Skeletal muscle tissue (tissue), 3 donors: ENCODE measurements at regions not wholly inside any gene's neighbourhood (a gene's known extent, or its start where the extent isn't known, plus 50 kb on each side); places are given as distances from the start of the nearest gene placed in this dataset.
"Not testable (repeated sequence)": the region's sequence is repeated elsewhere in the genome, so short reads cannot be mapped to it uniquely, and the experiment has no call there.

ENCODE experiments used
- H3K27ac ChIP-seq: one replicate; pipeline ENCODE4 v1.7.0; 2013; ENCODE audit warnings: mild to moderate bottlenecking, low read depth, low read length, inconsistent platforms
- H3K27me3 ChIP-seq, 3 donors: one replicate each; pipeline ENCODE4 v1.7.0; 2013; ENCODE audit warnings: low read length in 3 of 3; ENCODE audit not compliant: control insufficient read depth in 3 of 3, insufficient read depth in 3 of 3
- H3K36me3 ChIP-seq, 3 donors: one replicate each; pipeline ENCODE4 v1.7.0; 2013; ENCODE audit warnings: low read length in 3 of 3; ENCODE audit not compliant: control insufficient read depth in 3 of 3, insufficient read depth in 3 of 3
- H3K4me1 ChIP-seq, 3 donors: one replicate each; pipeline ENCODE4 v1.7.0; 2013; ENCODE audit warnings: low read length in 3 of 3, mild to moderate bottlenecking in 3 of 3; ENCODE audit not compliant: control insufficient read depth in 3 of 3, insufficient read depth in 3 of 3
- H3K4me3 ChIP-seq, 3 donors: one replicate each; pipeline ENCODE4 v1.7.0; 2013; ENCODE audit warnings: low read length in 3 of 3
- H3K9ac ChIP-seq, 3 donors: one replicate each; pipeline ENCODE4 v1.7.0; 2013; ENCODE audit warnings: low read length in 3 of 3, mild to moderate bottlenecking in 3 of 3, moderate library complexity in 2 of 3, low read depth in 1 of 3
- H3K9me3 ChIP-seq, 3 donors: one replicate each; pipeline ENCODE4 v1.7.0; 2013; ENCODE audit warnings: low read length in 3 of 3; ENCODE audit not compliant: control insufficient read depth in 3 of 3
- donor health status: Osteomylitis.

- Histone ChIP-seq H3K4me1 (no peaks in the 10 kb centered on the region), H3K9ac (no peak overlapping the region), H3K9me3 (no peaks in the 10 kb centered on the region), H3K27me3 (no peaks in the 10 kb centered on the region), H3K36me3 (no peaks in the 10 kb centered on the region), H3K27ac (no peak overlapping the region), H3K4me3 (no peak overlapping the region)
Measured at GRCh38 chr6:146931214-146931613, 273.0 kb upstream of the STXBP5 start.

DNA sequence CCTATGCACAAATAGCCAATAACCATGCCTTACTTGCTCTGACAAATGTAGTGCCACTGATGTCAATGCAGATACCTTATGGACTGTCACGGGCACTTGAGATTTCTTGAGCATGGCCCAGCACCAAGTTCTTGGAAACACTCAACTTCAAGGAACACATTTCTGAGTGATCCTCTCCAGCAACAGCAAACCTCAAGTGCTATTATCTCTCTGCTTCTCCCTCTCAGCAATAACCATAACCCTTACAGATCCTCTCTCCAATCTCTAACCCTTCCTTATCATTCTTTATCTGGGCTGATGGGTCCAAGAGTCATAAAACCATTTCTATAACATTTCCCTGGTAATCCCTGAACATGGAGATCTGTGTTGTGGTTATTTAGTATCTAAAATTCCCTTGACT lies 266.9 kb upstream of the STXBP5 start:
- Histone ChIP-seq H3K36me3 (no peaks in the 10 kb centered on the region), H3K9ac (no peak overlapping the region), H3K9me3 (peaks cover 0 to 2% (median 0%) of the 10 kb centered on the region in 3 donors), H3K4me1 (no peaks in the 10 kb centered on the region), H3K27me3 (no peaks in the 10 kb centered on the region), H3K4me3 (no peak overlapping the region), H3K27ac (no peak overlapping the region)

GRCh38 chr6:146938266-146938665 lies 266.0 kb upstream of the STXBP5 start:
- H3K27ac ChIP-seq = no peak overlapping the region
- no peaks in the 10 kb centered on the region for H3K4me1 ChIP-seq
- H3K9me3 ChIP-seq = peaks cover 0 to 2% (median 0%) of the 10 kb centered on the region in 3 donors
- no peak overlapping the region for H3K9ac ChIP-seq
- no peaks in the 10 kb centered on the region for H3K27me3 ChIP-seq
- H3K4me3 ChIP-seq = no peak overlapping the region
- no peaks in the 10 kb centered on the region for H3K36me3 ChIP-seq

DNA sequence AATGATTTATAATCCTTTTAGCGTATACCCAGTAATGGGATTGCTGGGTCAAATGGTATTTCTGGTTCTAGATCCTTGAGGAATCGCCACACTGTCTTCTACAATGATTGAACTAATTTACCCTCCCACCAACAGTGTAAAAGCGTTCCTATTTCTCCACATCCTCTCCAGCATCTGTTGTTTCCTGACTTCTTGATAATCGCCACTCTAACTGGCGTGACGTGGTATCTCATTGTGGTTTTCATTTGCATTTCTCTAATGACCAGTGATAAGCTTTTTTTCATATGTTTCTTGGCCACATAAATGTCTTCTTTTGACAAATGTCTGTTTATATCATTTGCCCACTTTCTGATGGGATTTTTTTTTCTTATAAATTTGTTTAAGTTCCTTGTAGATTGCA lies 264.8 kb upstream of the STXBP5 start:
- not testable (repeated sequence) for H3K9me3 ChIP-seq, H3K9ac ChIP-seq, H3K4me1 ChIP-seq, H3K4me3 ChIP-seq, H3K36me3 ChIP-seq, H3K27me3 ChIP-seq, H3K27ac ChIP-seq

DNA sequence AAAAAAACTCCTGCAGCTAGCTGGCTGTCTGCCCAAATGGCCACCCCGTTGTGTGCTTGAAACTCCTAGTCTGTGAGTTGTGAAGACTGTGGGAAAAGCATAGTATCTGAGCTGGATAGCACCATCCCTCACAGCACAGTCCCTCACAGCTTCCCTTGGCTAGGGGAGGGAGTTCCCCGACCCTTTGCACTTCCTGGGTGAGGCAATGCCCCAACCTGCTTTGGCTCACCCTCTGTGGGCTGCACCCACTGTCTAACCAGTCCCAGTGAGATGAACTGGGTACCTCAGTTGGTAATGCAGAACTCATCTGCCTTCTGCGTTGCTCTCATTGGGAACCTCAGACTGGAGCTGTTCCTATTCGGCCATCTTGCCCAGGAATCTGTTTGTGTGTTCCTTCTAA lies 260.6 kb upstream of the STXBP5 start:
- no peaks in the 10 kb centered on the region for H3K27me3 ChIP-seq
- H3K4me1 ChIP-seq = no peaks in the 10 kb centered on the region
- H3K4me3 ChIP-seq = no peak overlapping the region
- no peaks in the 10 kb centered on the region for H3K9me3 ChIP-seq
- no peaks in the 10 kb centered on the region for H3K36me3 ChIP-seq
- no peak overlapping the region for H3K27ac ChIP-seq
- H3K9ac ChIP-seq = no peak overlapping the region

DNA sequence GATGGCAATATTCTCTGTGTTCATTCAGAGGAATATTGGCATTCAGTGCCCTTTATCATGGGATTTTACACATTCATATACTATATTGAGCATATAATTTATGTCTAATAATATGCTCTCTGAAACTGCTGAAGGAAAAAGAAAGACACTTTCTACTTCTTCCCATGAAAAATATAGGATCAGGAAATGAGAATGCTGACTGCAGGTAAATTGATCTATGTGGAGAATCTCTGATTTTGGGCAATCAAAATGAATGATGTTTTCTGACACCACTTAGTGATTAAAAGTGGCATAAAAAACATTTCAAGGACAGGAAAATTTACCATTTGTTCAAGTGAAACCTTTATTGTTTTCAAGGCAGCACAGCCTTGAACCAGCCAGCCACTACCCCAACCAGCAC lies 260.1 kb upstream of the STXBP5 start:
- Histone ChIP-seq H3K36me3 (no peaks in the 10 kb centered on the region), H3K27ac (no peak overlapping the region), H3K4me1 (no peaks in the 10 kb centered on the region), H3K9ac (no peak overlapping the region), H3K4me3 (no peak overlapping the region), H3K9me3 (no peaks in the 10 kb centered on the region), H3K27me3 (no peaks in the 10 kb centered on the region)

DNA sequence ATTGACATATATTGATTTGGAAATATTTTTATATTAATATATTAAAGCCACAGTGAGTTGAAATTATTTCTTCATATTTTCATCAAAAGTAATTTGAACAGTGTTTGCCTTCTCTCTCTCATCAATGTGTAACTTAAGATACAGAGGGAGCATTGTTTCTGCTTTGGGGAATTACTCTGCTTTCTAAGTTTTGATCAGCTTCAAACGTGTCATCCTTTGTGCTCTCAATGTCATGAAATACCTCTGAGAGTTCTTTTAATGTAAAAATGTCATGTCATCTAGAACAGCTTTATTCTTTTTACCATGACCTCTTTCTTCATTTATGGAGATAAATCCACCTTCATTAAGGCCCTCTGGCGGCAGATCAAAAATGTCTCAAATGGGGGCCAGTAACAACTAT lies 259.4 kb upstream of the STXBP5 start:
- no peak overlapping the region for H3K9ac ChIP-seq
- H3K4me1 ChIP-seq = no peaks in the 10 kb centered on the region
- H3K9me3 ChIP-seq = no peaks in the 10 kb centered on the region
- H3K36me3 ChIP-seq = no peaks in the 10 kb centered on the region
- no peak overlapping the region for H3K4me3 ChIP-seq
- no peaks in the 10 kb centered on the region for H3K27me3 ChIP-seq
- H3K27ac ChIP-seq = no peak overlapping the region

GRCh38 chr6:146946559-146946958 lies 257.7 kb upstream of the STXBP5 start:
- Histone ChIP-seq H3K4me3 (no peak overlapping the region), H3K9ac (no peak overlapping the region), H3K36me3 (no peaks in the 10 kb centered on the region), H3K9me3 (no peaks in the 10 kb centered on the region), H3K27me3 (no peaks in the 10 kb centered on the region), H3K4me1 (no peaks in the 10 kb centered on the region), H3K27ac (no peak overlapping the region)

DNA sequence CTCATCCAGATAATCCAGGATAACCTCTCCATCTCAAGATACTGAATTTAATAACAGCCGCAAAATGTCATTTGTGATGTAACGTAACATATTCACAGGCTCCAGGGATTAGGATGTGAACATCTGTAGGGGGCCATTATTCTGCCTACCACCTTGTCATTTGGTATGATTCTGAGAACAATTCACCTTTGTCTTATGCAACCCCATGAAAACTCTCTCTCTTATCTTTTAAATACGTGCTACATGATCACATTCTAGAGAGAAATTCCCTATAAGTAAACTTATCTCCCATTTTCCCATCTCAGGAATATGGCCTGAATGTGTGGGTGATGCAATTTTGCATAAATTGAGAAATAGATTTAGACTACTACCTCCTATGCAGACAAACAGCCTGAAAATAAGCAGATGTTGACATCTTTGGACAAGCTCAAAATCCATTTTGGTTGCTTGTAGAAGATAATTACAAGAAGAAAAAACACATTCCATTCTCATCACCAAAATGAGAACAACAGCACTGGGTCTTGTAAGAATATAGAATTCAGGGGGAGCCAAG lies 255.4 kb upstream of the STXBP5 start:
- Histone ChIP-seq H3K27me3 (no peaks in the 10 kb centered on the region), H3K9ac (no peak overlapping the region), H3K4me1 (no peaks in the 10 kb centered on the region), H3K9me3 (no peaks in the 10 kb centered on the region), H3K27ac (no peak overlapping the region), H3K36me3 (no peaks in the 10 kb centered on the region), H3K4me3 (no peak overlapping the region)

DNA sequence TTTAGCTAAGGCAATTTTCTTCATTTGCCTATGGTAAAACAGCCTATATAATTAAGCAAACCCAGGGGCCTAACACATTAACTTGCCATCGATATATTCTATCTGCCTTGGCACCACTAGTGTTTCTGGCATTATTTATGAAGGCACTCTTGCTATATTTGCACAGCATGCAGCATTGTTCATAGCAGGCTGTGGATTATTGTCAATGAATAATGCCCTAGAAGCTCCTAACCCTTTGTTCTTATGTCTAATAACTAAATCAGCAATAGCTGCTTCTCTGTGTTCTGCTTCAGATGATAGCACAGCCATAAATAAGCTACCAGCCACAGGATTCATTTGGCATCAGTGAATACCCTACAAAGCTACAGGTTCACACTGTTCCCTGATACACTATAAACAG lies 254.8 kb upstream of the STXBP5 start:
- no peaks in the 10 kb centered on the region for H3K4me1 ChIP-seq
- H3K4me3 ChIP-seq = no peak overlapping the region
- H3K36me3 ChIP-seq = no peaks in the 10 kb centered on the region
- no peaks in the 10 kb centered on the region for H3K9me3 ChIP-seq
- H3K27ac ChIP-seq = no peak overlapping the region
- no peaks in the 10 kb centered on the region for H3K27me3 ChIP-seq
- no peak overlapping the region for H3K9ac ChIP-seq

- no peak overlapping the region for H3K27ac ChIP-seq
- no peak overlapping the region for H3K4me3 ChIP-seq
- no peaks in the 10 kb centered on the region for H3K36me3 ChIP-seq
- no peaks in the 10 kb centered on the region for H3K27me3 ChIP-seq
- H3K9ac ChIP-seq = no peak overlapping the region
- no peaks in the 10 kb centered on the region for H3K9me3 ChIP-seq
- H3K4me1 ChIP-seq = no peaks in the 10 kb centered on the region
Measured at GRCh38 chr6:146950351-146950835, 253.8 kb upstream of the STXBP5 start.
